ENCODE measurements at regions not wholly inside any gene's neighbourhood (a gene's known extent, or its start where the extent isn't known, plus 50 kb on each side); places are given as distances from the start of the nearest gene placed in this dataset.

DNA sequence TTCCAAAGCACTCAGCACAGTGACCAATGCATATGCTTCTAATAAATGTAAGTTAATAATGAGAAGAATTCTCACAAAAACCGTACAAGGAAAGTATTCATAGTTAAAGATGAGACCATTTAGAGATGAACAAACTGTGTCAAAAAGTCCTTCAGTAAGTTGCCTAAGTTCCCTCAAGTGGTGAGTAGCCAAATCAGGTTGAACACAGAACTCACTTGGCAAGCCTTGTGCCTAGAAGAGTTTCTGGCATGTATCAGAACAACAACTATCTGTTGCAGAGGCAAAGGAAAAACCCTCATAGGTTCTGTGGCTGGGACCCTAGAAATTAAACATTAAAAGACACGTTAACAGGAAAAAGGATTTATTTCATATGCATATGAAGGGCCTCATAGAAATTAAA lies 129.6 kb upstream of the DOK5 start:
- no peak overlapping the region for H3K4me3 ChIP-seq (ENCODE audit: low read depth in 1 of 2, low read length in 2 of 2)
- no peak for ATAC-seq (ENCODE audit: insufficient read depth, low read depth)
- no peak overlapping the region for H3K4me2 ChIP-seq (ENCODE audit: insufficient read depth, low read length)
- TF ChIP-seq EZH2 (IDR thresholded peaks at IDR 0.05; ENCODE audit: borderline replicate concordance, low read depth, low read length, severe bottlenecking): no peak
- TF ChIP-seq CTCF (IDR thresholded peaks at IDR 0.05; ENCODE audit: borderline replicate concordance, extremely low read depth, low read length, poor library complexity, severe bottlenecking): no peak
- no peaks in the 10 kb centered on the region for H4K20me1 ChIP-seq (ENCODE audit: insufficient read depth, low read length)
- H3K9ac ChIP-seq (ENCODE audit: low read depth, low read length): no peak overlapping the region
- no peaks in the 10 kb centered on the region for H3K36me3 ChIP-seq (ENCODE audit: insufficient read depth, low read length)
- H3K27me3 ChIP-seq (ENCODE audit: insufficient read depth, low read length, poor library complexity): peaks cover 19% of the 10 kb centered on the region
- H3K9me3 ChIP-seq (ENCODE audit: insufficient read depth, low read length, severe bottlenecking): no peaks in the 10 kb centered on the region
- no peaks in the 10 kb centered on the region for H3K4me1 ChIP-seq (ENCODE audit: insufficient read depth, low read length)
- no peak for DNase-seq
- H2AFZ ChIP-seq (ENCODE audit: low read depth, low read length): no peak overlapping the region
- no peaks in the 10 kb centered on the region for H3K79me2 ChIP-seq (ENCODE audit: insufficient read depth, low read length)
- H3K27ac ChIP-seq (ENCODE audit: low read length): no peak overlapping the region

- Histone ChIP-seq H3K4me3 (ENCODE audit: low read depth in 1 of 2, low read length in 2 of 2) (no peak overlapping the region), H3K27me3 (ENCODE audit: insufficient read depth, low read length, poor library complexity) (peaks cover 14% of the 10 kb centered on the region), H2AFZ (ENCODE audit: low read depth, low read length) (no peak overlapping the region), H3K27ac (ENCODE audit: low read length) (no peak overlapping the region), H3K4me1 (ENCODE audit: insufficient read depth, low read length) (no peaks in the 10 kb centered on the region), H3K79me2 (ENCODE audit: insufficient read depth, low read length) (no peaks in the 10 kb centered on the region), H4K20me1 (ENCODE audit: insufficient read depth, low read length) (no peaks in the 10 kb centered on the region), H3K9me3 (ENCODE audit: insufficient read depth, low read length, severe bottlenecking) (no peaks in the 10 kb centered on the region), H3K4me2 (ENCODE audit: insufficient read depth, low read length) (no peak overlapping the region), H3K36me3 (ENCODE audit: insufficient read depth, low read length) (no peaks in the 10 kb centered on the region), H3K9ac (ENCODE audit: low read depth, low read length) (no peak overlapping the region)
- no peak for DNase-seq
- TF ChIP-seq EZH2 (IDR thresholded peaks at IDR 0.05; ENCODE audit: borderline replicate concordance, low read depth, low read length, severe bottlenecking) (no peak), CTCF (IDR thresholded peaks at IDR 0.05; ENCODE audit: borderline replicate concordance, extremely low read depth, low read length, poor library complexity, severe bottlenecking) (no peak)
- no peak for ATAC-seq (ENCODE audit: insufficient read depth, low read depth)
These were observed 129.1 kb upstream of the DOK5 start for GRCh38 chr20:54346276-54346675.

GRCh38 chr20:54347166-54347833 lies 128.1 kb upstream of the DOK5 start:
- Histone ChIP-seq H4K20me1 (ENCODE audit: insufficient read depth, low read length) (no peaks in the 10 kb centered on the region), H3K9me3 (ENCODE audit: insufficient read depth, low read length, severe bottlenecking) (no peaks in the 10 kb centered on the region), H3K27ac (ENCODE audit: low read length) (no peak overlapping the region), H3K27me3 (ENCODE audit: insufficient read depth, low read length, poor library complexity) (peaks cover 14% of the 10 kb centered on the region), H3K4me2 (ENCODE audit: insufficient read depth, low read length) (no peak overlapping the region), H3K4me1 (ENCODE audit: insufficient read depth, low read length) (no peaks in the 10 kb centered on the region), H3K79me2 (ENCODE audit: insufficient read depth, low read length) (no peaks in the 10 kb centered on the region), H3K4me3 (ENCODE audit: low read depth in 1 of 2, low read length in 2 of 2) (no peak overlapping the region), H3K36me3 (ENCODE audit: insufficient read depth, low read length) (no peaks in the 10 kb centered on the region), H3K9ac (ENCODE audit: low read depth, low read length) (no peak overlapping the region), H2AFZ (ENCODE audit: low read depth, low read length) (no peak overlapping the region)
- DNase-seq (no peak), ATAC-seq (ENCODE audit: insufficient read depth, low read depth) (no peak)
- TF ChIP-seq CTCF (IDR thresholded peaks at IDR 0.05; ENCODE audit: borderline replicate concordance, extremely low read depth, low read length, poor library complexity, severe bottlenecking): no peak
- TF ChIP-seq EZH2 (IDR thresholded peaks at IDR 0.05; ENCODE audit: borderline replicate concordance, low read depth, low read length, severe bottlenecking): no peak

All from DND-41 (cell line).